Fibroblast of the aortic adventitia (primary cell): ENCODE measurements at regions not wholly inside any gene's neighbourhood (a gene's known extent, or its start where the extent isn't known, plus 50 kb on each side); places are given as distances from the start of the nearest gene placed in this dataset.

Source experiments
- DNase-seq: peaks from one replicate; pipeline ENCODE4 v3.0.0-alpha.2; 2010; ENCODE audit warnings: low read depth
- H3K4me3 ChIP-seq: 2 replicates; pipeline ENCODE4 v1.5.1; 2011; ENCODE audit warnings: low read depth, mild to moderate bottlenecking, control low read depth, low read length, moderate library complexity
- TF ChIP-seq, protein P1 (sequence below): IDR thresholded peaks from 2 replicates; pipeline ENCODE4 v1.5.1; 2011; ENCODE audit warnings: mild to moderate bottlenecking, low read length, control low read depth, inconsistent platforms; ENCODE audit not compliant: insufficient read depth

DNA sequence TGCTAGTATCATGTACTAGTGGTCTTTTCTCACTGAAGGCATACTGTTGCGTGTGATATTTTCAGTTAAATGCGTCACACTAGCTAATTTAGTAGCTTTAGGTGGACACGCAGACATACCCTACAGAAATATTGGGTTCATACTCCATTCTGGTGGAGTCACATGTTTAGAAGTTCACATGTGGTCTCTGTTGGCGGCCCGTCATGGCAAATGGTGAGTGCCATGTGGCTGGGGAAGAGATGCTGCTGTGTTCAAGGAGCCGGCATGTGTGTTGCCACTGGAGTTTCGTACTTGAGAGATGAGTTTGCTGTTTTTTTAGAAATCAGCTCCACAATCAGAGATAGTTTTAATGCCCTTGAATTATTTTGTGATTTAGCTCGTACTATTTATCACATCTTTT lies 454.6 kb downstream of the PCNX1 start:
- no peak for DNase-seq
- TF ChIP-seq, protein P1, sequence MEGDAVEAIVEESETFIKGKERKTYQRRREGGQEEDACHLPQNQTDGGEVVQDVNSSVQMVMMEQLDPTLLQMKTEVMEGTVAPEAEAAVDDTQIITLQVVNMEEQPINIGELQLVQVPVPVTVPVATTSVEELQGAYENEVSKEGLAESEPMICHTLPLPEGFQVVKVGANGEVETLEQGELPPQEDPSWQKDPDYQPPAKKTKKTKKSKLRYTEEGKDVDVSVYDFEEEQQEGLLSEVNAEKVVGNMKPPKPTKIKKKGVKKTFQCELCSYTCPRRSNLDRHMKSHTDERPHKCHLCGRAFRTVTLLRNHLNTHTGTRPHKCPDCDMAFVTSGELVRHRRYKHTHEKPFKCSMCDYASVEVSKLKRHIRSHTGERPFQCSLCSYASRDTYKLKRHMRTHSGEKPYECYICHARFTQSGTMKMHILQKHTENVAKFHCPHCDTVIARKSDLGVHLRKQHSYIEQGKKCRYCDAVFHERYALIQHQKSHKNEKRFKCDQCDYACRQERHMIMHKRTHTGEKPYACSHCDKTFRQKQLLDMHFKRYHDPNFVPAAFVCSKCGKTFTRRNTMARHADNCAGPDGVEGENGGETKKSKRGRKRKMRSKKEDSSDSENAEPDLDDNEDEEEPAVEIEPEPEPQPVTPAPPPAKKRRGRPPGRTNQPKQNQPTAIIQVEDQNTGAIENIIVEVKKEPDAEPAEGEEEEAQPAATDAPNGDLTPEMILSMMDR = no peak

DNA sequence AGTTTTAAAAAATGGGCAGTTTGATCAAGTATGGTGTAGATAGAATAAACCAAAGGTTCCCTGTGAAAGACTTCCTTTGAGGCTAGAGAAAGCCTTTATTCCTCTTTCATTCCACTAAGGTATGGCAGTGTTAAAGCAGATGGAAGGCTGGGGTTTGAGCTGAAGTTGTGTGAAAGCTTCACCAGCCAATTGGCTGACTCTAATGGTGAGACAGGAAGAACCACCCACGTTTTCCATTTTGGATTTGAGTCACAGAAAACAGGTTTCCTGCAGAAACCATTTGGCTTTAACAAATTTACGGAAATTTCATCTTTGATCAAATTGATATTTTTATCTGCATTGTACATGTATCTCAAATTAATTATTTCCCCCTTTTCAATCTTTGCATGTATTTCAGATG lies 455.0 kb downstream of the PCNX1 start:
- no peak for DNase-seq
- H3K4me3 ChIP-seq = no peak overlapping the region
- TF ChIP-seq, protein P1 = no peak

More for the DNA sequence above, 454.6 kb downstream of the PCNX1 start:
- no peak overlapping the region for H3K4me3 ChIP-seq

DNA sequence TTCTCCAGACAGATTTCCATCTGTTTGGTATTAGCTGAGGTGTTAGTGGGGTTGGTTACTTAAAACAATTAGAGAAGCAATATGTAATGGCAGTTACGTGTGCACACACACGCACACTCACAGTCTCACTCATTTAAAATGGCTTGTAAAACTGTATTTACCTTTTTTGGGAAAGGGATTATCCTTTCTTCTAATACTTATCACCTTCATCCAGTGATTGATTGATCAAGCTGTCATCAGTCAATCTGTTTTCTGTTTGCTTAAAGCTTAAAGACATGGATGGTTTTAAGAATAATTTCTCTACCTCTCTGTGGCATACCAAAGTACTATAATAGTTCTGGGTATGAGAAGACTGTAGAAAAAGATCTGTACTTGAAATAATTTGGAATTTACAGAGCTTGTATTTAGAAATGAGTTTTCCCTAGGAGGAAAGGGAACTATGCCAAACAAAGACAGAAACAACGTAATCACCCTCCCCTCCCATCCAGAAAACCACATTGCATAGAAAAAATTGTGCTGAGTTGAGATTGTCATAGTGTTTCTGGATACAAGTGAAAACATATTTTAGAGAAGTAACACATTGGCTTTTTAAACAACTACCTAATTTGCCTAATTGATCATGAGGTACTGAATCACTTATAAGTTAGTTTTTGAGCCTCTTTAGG lies 455.8 kb downstream of the PCNX1 start:
- DNase-seq = peak; percentile 91
- no peak overlapping the region for H3K4me3 ChIP-seq
- TF ChIP-seq, protein P1 = no peak

DNA sequence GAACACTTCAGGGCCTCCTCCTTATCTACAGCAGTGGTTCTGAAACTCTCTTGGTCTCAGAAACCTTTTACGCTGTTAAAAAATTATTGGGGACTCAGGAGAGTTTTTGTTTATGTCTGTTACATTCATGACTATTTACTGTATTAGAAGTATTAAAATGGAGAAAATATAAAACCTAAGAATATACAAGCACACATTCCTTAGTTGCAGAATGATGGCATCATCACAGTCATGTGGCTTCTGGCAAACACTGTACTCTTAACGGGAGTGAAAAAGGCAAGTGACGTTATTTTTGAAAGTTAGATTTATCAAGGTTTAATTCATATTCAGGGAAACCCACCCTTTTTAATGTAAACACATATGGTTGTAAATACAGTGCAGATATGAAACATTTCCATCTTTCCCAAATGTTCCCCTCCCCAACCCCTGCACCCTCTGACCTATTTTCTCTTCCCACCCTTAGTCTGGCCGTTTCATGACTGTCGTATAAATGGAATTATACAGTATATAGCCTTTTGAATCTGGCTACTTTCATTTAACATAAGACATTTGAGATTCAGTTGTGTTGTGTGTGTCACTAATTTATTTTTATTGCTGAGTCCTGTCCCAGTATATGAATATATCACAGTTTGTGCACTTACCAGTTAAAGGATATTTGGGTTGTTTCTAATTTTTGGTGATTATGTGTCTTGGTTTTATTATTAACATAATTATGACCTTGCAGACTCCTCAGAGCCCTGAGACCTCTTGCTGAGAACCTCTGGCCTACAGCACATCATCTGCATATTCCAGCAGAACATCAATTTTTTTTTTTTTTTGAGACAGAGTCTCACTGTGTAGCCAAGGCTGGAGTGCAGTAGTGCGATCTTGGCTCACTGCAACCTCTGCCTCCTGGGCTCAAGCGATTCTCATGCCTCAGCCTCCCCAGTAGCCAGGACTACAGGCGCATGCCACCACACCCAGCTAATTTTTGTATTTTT lies 457.0 kb downstream of the PCNX1 start:
- DNase-seq = peak; percentile 90
- TF ChIP-seq, protein P1 = no peak
- H3K4me3 ChIP-seq = no peak overlapping the region

DNA sequence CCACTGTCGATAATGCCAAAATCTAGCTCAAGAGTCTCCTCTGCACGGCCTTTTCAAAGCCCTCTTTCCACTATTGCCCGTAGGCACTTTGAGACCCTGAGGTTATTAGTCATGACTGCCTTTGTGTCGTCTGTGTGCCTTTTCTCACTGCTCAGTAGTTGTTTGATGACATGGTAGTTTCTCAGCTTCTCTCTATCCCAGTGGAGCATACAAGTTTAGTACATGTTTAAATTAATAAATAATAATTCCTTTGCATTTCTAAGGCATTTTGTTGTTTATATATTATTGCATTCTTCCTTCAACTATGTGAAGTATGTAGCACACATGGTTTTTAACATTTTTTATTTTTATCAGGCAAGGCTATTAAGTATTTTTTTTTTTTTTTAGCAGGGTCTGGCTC lies 458.1 kb downstream of the PCNX1 start:
- TF ChIP-seq, protein P1 = no peak
- DNase-seq = peak; percentile 36
- no peak overlapping the region for H3K4me3 ChIP-seq

DNA sequence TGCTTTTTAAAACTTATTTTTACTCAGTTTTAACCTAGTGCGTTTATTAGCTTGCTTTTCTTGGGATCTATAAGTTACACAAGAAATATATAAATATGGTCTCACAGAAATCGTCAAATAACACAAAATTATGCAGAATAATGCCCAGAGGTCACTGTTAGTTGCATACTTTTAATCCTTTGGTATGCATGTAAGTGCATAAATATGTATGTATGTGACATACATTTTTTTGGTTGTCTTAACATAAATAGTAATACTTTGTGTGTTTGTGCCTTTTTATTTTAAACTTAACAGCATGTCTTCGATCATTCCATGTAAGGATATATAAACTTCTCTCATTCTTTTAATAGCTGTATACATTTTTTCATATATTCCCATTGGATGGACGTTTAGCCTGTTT lies 459.6 kb downstream of the PCNX1 start:
- TF ChIP-seq, protein P1 = no peak
- no peak for DNase-seq
- H3K4me3 ChIP-seq = no peak overlapping the region
